ENCODE measurements at regions not wholly inside any gene's neighbourhood (a gene's known extent, or its start where the extent isn't known, plus 50 kb on each side); places are given as distances from the start of the nearest gene placed in this dataset.

DNA sequence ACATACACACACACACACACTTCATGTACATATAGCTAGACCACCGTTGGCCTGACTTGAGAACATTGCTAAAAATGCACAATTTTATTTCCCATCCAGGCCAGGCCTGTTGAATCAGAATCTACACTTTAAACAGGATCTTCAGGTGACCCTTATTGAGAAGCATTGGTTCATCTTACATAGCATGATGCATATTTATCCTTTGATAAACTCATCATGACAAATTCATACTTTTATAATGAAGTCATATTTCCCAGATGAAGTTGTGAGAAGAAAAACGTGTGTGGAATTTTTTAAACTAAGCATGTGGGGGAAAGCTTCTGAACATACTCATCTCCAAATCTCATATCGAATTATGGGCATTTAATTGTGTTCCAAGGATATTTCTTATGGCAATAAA is 877.7 kb downstream of the MRPL39 start:
- Histone ChIP-seq H3K9ac (no peak overlapping the region), H3K4me1 (peaks cover 0 to 8% (median 0%) of the 10 kb centered on the region in 10 experiments; a peak in 2 of 20 replicates), H4K20me1 (no peaks in the 10 kb centered on the region), H3K27ac (no peak overlapping the region), H3K4me3 (no peak overlapping the region), H3K9me3 (replicated peaks in 1 of 11) (no peaks in the 10 kb centered on the region), H3K36me3 (no peaks in the 10 kb centered on the region), H3K4me2 (no peak overlapping the region), H3K27me3 (no peaks in the 10 kb centered on the region)
- no peak for TF ChIP-seq Cebpa-rat (IDR thresholded peaks at IDR 0.05)

DNA sequence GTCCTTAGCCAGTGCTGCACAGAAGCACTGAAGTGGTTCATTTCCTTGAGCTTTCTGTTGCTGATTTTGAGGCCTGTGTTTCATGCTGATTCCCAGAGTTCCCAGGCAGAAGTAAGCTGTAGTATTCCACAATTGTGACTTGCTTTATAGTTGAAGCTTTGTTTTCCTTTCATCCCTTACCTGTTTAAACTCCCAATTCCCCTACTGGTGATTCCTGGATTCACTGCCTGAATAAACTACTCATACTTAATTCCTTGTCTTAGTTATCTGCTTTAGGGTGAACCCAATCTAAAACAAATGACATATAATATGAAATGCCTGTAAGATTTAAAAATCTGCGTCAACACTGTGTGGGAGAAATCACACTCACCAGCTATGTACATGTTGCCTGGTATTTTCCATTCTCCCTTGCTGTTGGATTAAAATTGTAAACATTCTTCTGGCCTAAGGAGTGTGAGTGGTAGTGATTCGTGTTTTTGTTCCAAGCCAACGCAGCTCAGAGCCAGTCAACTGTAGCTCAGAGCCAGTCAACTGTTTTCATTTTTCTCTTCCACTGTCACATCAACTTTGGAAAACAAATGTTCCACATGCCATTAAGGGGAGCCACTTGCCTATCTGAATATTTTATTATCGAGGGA is 879.4 kb downstream of the MRPL39 start:
- no peaks in the 10 kb centered on the region for H3K9me3 ChIP-seq (replicated peaks in 1 of 11)
- H3K4me3 ChIP-seq: no peak overlapping the region
- no peak overlapping the region for H3K4me2 ChIP-seq
- peaks cover 0 to 8% (median 0%) of the 10 kb centered on the region in 10 experiments; a peak in 2 of 20 replicates for H3K4me1 ChIP-seq
- H3K27ac ChIP-seq: no peak overlapping the region
- TF ChIP-seq Cebpa-rat (IDR thresholded peaks at IDR 0.05): no peak
- H4K20me1 ChIP-seq: no peaks in the 10 kb centered on the region
- H3K27me3 ChIP-seq: no peaks in the 10 kb centered on the region
- no peak overlapping the region for H3K9ac ChIP-seq
- no peaks in the 10 kb centered on the region for H3K36me3 ChIP-seq

DNA sequence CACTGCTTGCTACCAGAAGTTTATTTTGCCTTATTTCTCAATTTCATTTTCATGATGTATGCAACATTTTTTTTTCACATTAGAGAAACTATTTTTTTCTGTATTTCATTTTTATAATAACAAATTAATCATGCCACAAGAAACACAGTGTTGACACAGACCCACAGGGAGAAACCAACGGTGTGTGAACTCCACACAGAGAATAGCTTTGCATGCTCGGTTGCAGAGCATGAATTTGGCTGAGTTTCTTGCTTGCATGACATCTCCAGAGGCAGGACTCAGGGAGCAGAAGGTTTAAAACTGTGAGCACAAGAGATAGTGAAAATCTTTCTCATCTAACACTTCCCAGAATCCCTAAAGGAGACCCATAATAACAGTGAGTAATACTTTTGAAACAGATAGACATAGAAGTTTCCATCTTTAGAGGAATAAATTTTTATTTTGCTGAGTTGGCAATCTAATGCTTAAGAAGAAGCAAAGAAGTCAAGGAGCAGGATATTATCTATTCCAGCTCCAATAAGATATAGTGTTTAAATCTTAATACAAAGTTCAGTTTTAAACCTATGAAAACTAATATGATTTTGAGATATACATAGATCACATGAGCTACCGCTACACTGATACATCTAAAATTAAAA is 890.9 kb downstream of the MRPL39 start:
- H3K27ac ChIP-seq: no peak overlapping the region
- H3K27me3 ChIP-seq: no peaks in the 10 kb centered on the region
- H3K4me1 ChIP-seq: peaks cover 16 to 37% (median 31%) of the 10 kb centered on the region in 10 experiments
- H4K20me1 ChIP-seq: no peaks in the 10 kb centered on the region
- no peaks in the 10 kb centered on the region for H3K36me3 ChIP-seq
- H3K9me3 ChIP-seq (replicated peaks in 1 of 11): no peaks in the 10 kb centered on the region
- TF ChIP-seq Cebpa-rat (IDR thresholded peaks at IDR 0.05): no peak
- no peak overlapping the region for H3K4me3 ChIP-seq
- H3K9ac ChIP-seq: no peak overlapping the region
- peak overlapping the region in 8 of 11 experiments; percentile 16 to 85 (median 62); a peak in 13 of 22 replicates for H3K4me2 ChIP-seq

DNA sequence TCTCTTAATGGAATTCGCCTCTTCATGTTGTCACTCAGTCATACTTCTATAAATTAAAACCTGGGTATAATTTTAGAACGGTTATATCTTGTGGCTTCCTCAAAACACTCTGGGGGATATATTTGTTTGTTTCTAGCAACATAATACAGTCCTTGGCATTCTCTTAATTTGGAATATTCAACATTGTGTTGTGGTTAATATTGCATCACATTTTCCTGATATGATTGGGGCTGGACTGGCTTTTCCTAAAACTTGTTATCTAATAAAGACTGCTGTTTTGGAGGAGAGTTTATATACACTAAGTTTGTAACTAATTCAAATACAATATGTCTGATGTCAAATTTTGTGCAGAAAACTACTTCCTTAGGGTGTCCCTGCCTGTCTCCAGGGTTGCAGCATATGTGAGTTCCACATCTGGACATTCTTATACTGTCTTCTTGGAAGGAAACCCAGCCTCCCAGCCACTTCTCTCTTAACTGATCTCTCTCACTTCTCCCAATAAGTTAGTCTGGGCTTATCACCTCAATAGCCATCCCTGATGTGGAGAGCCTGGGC is 892.6 kb downstream of the MRPL39 start:
- H3K9me3 ChIP-seq (replicated peaks in 1 of 11): peaks cover 0 to 3% (median 1%) of the 10 kb centered on the region in 11 experiments; a peak in 4 of 22 replicates
- peak overlapping the region in 6 of 11 experiments; percentile 0 to 69 (median 44); a peak in 8 of 22 replicates for H3K27ac ChIP-seq
- TF ChIP-seq Cebpa-rat (IDR thresholded peaks at IDR 0.05): 0 out of 22 replicates have a peak, but pooled peaks of 1 of the 11 experiments have one; percentile 19
- no peaks in the 10 kb centered on the region for H4K20me1 ChIP-seq
- H3K4me2 ChIP-seq: peak overlapping the region; percentile 26 to 85 (median 69)
- no peaks in the 10 kb centered on the region for H3K36me3 ChIP-seq
- H3K27me3 ChIP-seq: no peaks in the 10 kb centered on the region
- peaks cover 16 to 37% (median 31%) of the 10 kb centered on the region in 10 experiments for H3K4me1 ChIP-seq
- H3K4me3 ChIP-seq: no peak overlapping the region
- H3K9ac ChIP-seq: 0 out of 22 replicates have a peak overlapping the region, but pooled peaks of 1 of the 11 experiments have one; percentile 1

DNA sequence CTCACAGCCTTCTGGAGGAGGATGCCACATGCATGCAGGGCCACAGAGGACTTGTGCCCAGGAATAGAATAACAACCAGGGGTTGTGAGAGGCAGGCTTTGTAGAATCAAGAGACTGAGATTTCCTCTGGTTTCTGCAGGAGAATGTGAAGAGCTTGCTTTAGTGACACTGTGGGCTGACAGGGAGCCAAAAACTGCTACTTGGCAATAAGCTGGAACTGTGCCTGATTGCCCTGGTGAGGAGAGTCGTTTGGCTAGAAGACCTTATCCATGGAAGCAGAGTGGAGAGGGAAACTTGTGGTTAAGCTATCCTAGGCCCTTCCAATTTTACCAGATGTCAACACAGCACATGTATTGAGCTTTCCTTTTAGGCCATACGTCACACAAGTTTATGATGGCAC is 902.1 kb downstream of the MRPL39 start:
- Histone ChIP-seq H3K4me1 (no peaks in the 10 kb centered on the region), H3K27me3 (no peaks in the 10 kb centered on the region), H3K36me3 (no peaks in the 10 kb centered on the region), H3K4me2 (no peak overlapping the region), H3K9me3 (replicated peaks in 1 of 11) (peaks cover 0 to 7% (median 3%) of the 10 kb centered on the region in 11 experiments; a peak in 4 of 22 replicates), H3K4me3 (no peak overlapping the region), H3K9ac (no peak overlapping the region), H3K27ac (no peak overlapping the region), H4K20me1 (no peaks in the 10 kb centered on the region)
- TF ChIP-seq Cebpa-rat (IDR thresholded peaks at IDR 0.05): no peak

DNA sequence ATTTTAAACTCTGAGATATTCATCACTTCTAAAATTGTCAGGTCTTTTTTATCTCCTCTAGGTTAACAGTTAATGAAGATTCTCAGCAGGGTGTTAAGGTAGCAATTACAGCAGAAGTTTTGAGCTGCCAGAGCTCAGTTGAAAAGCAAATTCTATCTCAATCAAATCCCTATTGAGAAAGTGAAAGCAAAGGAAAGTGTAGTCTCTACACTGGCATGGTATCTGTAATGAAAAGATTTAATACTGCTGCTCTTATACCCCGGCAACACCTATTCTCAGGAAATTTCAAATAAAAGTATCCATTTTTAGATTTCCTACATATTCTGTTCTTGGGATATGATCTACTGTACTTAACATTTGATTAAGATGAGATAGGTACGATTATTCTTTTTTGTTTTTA is 913.5 kb downstream of the MRPL39 start:
- Histone ChIP-seq H3K9ac (no peak overlapping the region), H3K27me3 (no peaks in the 10 kb centered on the region), H3K36me3 (no peaks in the 10 kb centered on the region), H3K27ac (no peak overlapping the region), H3K9me3 (replicated peaks in 1 of 11) (no peaks in the 10 kb centered on the region), H4K20me1 (no peaks in the 10 kb centered on the region), H3K4me2 (no peak overlapping the region), H3K4me3 (no peak overlapping the region), H3K4me1 (0 out of 20 replicates have a peak, but pooled peaks cover 0 to 4% (median 0%) of the 10 kb centered on the region in 10 experiments)
- TF ChIP-seq Cebpa-rat (IDR thresholded peaks at IDR 0.05): no peak

DNA sequence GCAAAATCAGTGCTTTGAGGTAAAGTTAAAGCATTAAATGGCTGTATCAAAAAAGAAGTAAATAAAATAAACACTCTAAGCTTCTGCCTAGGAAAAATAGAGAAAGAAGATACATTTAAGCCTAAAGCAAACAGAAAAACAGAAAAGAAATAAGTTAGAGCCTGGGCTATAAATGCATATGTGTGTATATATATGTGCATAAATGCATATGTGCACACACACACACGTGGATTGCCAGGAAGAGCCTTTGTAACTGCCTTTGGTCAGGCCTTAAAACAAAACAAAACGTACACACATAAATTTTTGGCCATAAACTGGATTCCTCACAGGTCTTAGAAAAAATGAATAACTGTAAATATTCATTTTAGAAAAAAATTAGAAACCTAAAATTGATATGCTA is 925.8 kb downstream of the MRPL39 start:
- Histone ChIP-seq H3K4me1 (peaks cover 0 to 1% (median 0%) of the 10 kb centered on the region in 10 experiments; a peak in 2 of 20 replicates), H3K9ac (no peak overlapping the region), H4K20me1 (no peaks in the 10 kb centered on the region), H3K27me3 (no peaks in the 10 kb centered on the region), H3K4me3 (no peak overlapping the region), H3K4me2 (no peak overlapping the region), H3K9me3 (replicated peaks in 1 of 11) (no peaks in the 10 kb centered on the region), H3K27ac (no peak overlapping the region), H3K36me3 (no peaks in the 10 kb centered on the region)
- no peak for TF ChIP-seq Cebpa-rat (IDR thresholded peaks at IDR 0.05)

DNA sequence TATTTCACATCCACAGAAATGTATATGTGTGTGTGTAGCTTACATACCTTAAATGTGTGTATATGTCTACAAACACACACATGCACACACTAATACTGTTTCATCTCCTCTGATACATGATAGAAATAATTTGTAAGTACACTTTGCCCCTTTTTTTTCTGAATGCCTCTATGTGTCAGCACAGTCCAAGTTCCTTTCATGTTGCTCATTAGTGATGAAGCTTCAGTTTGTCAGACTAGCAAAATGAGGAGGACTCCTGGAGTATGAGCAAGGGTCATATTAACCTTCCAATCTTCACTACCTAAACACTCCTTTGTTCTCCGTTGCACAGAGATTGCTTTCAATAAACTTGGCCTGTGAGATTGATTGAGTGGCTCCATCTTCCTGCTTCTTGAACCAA is 935.4 kb downstream of the MRPL39 start:
- H3K9me3 ChIP-seq (replicated peaks in 1 of 11): no peaks in the 10 kb centered on the region
- H3K9ac ChIP-seq: no peak overlapping the region
- H3K36me3 ChIP-seq: no peaks in the 10 kb centered on the region
- no peak overlapping the region for H3K4me2 ChIP-seq
- no peaks in the 10 kb centered on the region for H3K4me1 ChIP-seq
- TF ChIP-seq Cebpa-rat (IDR thresholded peaks at IDR 0.05): no peak
- no peak overlapping the region for H3K4me3 ChIP-seq
- H4K20me1 ChIP-seq: no peaks in the 10 kb centered on the region
- no peak overlapping the region for H3K27ac ChIP-seq
- H3K27me3 ChIP-seq: no peaks in the 10 kb centered on the region

DNA sequence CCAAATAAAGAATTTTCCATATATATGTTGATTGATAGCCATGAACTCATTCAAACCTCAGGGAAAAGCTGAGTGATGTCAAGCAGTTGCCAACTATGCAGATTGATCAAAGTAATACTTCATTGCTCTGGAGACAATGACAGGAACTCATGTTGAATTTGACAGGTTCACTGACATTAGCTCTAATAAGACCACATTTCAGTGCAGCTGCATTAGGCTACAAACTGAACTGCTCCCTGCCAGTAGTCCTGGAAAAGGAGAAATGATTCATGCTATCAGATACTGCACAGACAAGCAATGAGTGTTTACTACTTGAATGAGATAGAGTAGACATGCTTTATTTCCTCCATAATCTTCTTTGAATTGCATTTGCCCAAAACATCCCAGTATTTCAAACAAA is 948.4 kb downstream of the MRPL39 start:
- Histone ChIP-seq H3K27ac (no peak overlapping the region), H4K20me1 (no peaks in the 10 kb centered on the region), H3K36me3 (no peaks in the 10 kb centered on the region), H3K9me3 (replicated peaks in 1 of 11) (no peaks in the 10 kb centered on the region), H3K27me3 (no peaks in the 10 kb centered on the region), H3K4me1 (no peaks in the 10 kb centered on the region), H3K9ac (no peak overlapping the region), H3K4me2 (no peak overlapping the region), H3K4me3 (no peak overlapping the region)
- TF ChIP-seq Cebpa-rat (IDR thresholded peaks at IDR 0.05): no peak

Data from BLaER1 treated with 17β-estradiol and CSF1 and Interleukin-3, amounts not matched to agents 10 nM and 100 nM (cell line).